ENCODE measurements at regions not wholly inside any gene's neighbourhood (a gene's known extent, or its start where the extent isn't known, plus 50 kb on each side); places are given as distances from the start of the nearest gene placed in this dataset.

- DNase-seq (ENCODE audit: low spot score): no peak
Measured at GRCh38 chr13:90535421-90535820, 812.1 kb upstream of the MIR17HG start.

- DNase-seq (ENCODE audit: low spot score): no peak
Measured at GRCh38 chr13:90538063-90538462, 809.4 kb upstream of the MIR17HG start.

GRCh38 chr13:90541346-90541745 lies 806.1 kb upstream of the MIR17HG start:
- DNase-seq (ENCODE audit: low spot score): no peak

GRCh38 chr13:90542959-90543505 lies 804.5 kb upstream of the MIR17HG start:
- no peak for DNase-seq (ENCODE audit: low spot score)

- no peak for DNase-seq (ENCODE audit: low spot score)
Measured at GRCh38 chr13:90545070-90545840, 802.2 kb upstream of the MIR17HG start.

GRCh38 chr13:90547272-90547790 lies 800.2 kb upstream of the MIR17HG start:
- DNase-seq (ENCODE audit: low spot score): no peak

DNA sequence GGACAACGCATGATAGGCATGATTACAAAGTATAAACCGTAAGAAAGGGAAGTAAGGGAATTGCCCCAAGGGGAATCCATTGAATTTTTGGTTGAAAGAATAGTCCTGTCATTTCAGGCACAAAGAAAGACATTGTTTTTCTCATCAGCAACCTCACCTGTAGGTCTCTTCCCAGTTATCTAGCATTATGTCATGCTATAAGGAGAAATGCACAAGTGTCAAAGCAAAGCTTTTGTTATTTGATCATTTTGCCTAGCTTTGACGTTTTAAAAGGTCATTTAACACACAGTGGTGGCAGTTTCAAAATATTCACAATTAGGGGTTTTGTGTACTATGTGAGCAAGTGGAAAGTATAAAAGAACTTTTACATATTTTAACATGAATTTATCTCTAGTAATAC lies 796.2 kb upstream of the MIR17HG start:
- no peak for DNase-seq (ENCODE audit: low spot score)

DNA sequence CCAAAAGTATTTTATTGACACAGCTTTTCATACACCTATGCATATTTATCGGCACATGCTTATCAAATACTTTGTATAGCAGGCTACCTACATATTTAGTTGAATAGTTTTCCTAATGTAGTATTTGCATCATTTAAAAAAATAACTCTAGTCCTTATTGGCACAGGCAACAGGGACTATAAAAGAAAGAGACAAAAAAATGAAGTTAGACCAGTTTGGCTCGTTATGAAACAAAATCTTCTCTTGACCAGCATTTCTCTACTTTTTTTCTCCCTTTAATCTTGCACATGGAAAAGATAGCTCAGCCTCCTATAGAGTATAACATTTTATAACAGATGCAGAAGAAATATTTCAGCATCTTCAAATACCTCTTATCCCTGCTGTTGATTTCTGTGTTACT lies 794.8 kb upstream of the MIR17HG start:
- DNase-seq (ENCODE audit: low spot score): no peak

DNA sequence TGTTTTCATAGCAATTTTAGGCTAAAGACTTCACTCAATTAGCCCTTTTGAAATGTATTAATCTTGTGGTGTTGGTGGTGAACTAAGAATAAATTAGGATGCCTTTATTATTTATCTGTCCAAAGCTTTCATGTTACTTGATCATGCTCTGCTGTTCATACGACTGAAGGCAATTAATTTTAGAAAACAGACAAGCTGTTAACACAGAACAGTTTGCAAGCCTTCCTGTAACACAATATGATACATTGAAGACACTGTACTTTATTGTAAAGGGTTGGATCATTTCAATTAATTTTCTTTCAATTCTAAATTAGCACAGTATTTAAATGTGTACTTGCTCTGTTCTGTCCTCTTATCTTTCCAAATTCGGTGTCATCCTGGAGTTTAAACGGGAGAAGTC lies 794.3 kb upstream of the MIR17HG start:
- no peak for DNase-seq (ENCODE audit: low spot score)

- DNase-seq (ENCODE audit: low spot score): no peak
Measured at GRCh38 chr13:90557626-90558025, 789.9 kb upstream of the MIR17HG start.

DNA sequence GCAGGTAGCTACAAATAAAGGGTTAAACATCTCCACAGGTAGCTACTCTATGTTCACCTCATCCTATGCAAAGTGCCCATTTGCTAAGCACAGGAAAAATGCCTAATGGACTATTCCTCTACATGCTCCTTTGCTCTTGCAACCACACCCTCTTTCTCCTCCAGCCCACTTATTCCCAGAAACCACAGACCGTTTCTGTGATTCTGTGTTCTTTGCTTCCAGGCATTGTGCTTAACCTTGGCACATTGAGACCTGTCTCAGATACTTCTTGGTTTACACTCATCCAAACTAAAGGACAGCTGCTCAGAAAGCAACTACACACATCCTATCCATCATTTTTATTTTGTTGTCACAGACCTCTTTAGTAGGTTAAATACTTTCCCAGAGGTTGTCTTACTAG lies 785.0 kb upstream of the MIR17HG start:
- DNase-seq (ENCODE audit: low spot score): no peak

GRCh38 chr13:90564096-90564495 lies 783.4 kb upstream of the MIR17HG start:
- DNase-seq (ENCODE audit: low spot score): no peak

DNA sequence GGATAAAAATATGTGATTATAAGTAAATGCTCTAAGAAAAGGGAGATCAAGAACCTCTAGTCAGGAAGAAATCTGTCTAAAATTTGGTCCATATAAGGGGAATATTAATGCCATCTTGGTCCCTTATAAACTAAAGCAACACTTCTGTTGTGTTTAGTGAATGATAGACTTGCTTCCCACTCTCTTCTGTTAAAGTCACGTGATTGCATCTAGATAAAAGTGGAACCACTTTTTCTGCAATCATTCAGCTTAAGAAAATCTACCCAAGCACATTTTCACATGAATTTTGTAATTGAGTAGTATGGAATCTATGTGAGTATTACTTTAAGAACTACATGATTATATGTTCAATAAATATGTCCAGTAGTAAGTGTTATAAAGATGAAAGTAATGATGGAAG lies 782.9 kb upstream of the MIR17HG start:
- DNase-seq (ENCODE audit: low spot score): no peak

DNA sequence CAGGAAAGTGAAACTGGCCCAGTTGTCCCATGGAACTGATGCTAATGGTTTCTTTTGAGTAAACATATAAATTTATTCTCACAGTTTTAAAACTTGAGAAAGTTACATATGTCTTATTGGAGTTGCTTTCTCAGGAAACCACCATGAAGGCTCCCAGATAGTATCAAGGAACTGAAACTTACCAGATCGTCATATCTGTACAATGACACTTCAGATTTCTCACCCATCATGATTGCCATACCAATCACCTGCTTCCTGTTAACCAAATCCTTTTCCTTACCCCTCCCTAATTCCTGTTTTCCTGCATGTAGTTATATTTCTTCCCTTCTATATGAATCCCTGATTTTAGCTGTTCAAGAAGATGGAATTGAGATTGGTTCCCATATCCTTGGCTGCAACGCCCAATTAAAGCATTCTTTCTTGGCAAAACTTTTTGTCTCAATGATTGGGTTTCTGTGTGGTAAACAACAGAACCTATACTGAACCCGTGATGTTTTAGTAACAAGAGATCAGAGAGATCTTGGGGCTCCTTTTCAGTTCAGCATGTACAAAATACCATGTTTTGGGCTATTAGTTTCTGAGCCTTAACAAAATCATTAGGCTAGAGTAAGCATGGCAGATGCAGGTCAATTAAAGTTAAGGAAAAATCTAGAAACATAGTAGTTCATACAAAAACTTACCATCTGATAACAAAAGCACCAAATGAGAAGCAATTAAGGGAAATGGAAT lies 781.3 kb upstream of the MIR17HG start:
- DNase-seq (ENCODE audit: low spot score): no peak

DNA sequence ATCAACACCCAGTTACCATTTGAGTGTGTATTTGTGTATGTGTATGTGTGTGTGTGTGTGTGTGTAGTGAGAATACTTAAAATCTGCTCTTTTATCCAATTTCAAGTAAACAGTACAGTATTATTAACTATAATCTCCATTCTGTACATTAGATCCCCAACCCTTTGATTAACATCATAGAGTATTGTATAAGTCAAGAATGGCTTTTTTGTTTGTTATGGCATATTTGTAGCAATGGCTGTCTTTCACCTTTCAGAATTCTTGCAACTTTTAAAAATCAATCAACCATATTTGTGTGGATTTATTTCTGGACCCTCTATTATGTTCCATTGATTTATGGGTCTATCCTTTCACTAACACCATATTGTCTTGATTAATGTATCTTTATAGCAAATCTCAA lies 779.3 kb upstream of the MIR17HG start:
- DNase-seq (ENCODE audit: low spot score): no peak

GRCh38 chr13:90576067-90576466 lies 771.4 kb upstream of the MIR17HG start:
- no peak for DNase-seq (ENCODE audit: low spot score)

DNA sequence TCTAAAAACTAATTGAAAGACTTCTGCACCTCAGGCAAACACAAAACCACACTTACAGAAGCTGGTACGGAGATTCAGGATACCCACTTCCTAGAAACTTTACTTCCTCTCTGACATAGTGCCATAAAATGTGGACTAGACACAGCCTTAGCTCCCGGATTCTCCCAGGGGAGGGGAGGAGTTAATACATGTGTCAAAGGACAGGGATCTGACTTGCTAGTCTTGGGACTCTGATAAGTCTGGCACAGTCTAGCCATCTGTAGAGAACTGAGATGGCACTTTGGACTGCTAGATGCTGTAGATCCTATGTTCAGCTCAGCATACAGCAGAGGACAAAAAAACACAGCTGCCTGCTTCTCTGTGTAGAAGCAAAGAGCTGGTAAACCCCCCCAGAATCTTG lies 769.8 kb upstream of the MIR17HG start:
- DNase-seq (ENCODE audit: low spot score): no peak

GRCh38 chr13:90585392-90585791 lies 762.1 kb upstream of the MIR17HG start:
- no peak for DNase-seq (ENCODE audit: low spot score)

DNA sequence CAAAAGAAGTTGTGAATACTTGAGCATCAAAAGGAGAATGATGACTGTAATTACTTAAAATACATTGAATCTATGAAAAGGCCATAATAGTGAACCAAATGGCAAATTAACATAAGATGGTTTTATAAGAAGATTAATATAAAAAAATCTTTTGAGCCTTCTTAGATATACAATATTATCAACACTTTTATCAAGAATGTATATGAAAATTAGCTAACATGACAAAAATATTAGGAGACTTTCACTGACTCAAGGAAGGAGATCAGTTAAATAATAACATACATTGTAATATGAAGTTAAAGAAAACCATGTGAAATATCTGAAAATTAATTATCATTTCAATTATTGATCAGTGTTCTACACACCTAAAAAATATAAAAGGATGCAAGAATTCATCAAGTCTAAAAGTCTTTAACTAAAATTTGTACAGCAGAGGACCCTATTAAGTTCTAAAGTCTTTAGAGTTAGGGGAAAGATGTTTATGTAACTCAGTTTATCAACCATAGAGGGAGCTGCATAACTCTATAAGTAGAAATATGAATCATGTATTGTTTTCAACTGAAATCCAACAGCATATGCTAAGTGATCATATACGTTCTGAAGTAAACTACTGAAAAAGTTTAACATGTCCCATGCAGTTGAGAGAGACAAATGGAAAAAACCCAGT lies 756.1 kb upstream of the MIR17HG start:
- no peak for DNase-seq (ENCODE audit: low spot score)

DNA sequence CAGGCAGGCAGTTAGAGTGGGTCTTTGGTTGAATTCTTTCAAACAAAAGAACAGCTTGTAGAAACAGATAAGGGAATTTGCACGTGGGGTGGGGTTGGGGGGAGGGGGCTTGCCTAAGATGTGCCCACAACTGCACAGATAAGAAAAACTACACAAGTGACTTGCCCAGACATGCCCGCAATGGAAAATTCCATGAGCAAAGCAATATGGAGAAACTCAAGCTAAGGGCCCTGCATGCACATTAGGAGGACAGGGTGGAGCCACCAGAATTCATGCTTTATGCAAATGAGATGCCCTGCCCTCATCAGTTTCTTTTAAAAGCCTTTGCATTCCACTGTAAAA lies 755.6 kb upstream of the MIR17HG start:
- DNase-seq (ENCODE audit: low spot score): no peak

DNA sequence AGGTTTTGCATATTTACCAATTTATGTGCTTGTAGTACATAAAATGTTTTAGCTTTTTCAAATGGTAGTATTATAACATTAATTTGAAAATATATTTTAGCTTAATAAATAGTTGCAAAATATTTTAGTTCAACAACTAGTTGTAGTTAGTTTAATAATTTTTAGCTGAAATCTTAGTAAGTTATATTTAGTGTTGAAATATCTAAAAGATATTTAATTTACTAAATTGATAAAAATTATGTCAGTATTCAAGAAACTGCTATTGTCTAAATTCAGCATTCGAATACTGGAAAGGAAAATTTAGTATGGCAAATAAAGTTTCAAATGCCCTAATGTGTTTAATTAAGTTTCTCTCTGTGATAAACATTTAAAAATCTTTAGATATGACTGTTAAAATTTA lies 754.5 kb upstream of the MIR17HG start:
- DNase-seq (ENCODE audit: low spot score): no peak

GRCh38 chr13:90594681-90595080 lies 752.8 kb upstream of the MIR17HG start:
- no peak for DNase-seq (ENCODE audit: low spot score)

GRCh38 chr13:90605664-90606063 lies 741.8 kb upstream of the MIR17HG start:
- DNase-seq (ENCODE audit: low spot score): no peak
